Keratinocyte (primary cell): ENCODE measurements at regions not wholly inside any gene's neighbourhood (a gene's known extent, or its start where the extent isn't known, plus 50 kb on each side); places are given as distances from the start of the nearest gene placed in this dataset.

ENCODE experiments used
- CTCF ChIP-seq, 3 experiments: IDR thresholded peaks in 1 of 3; conservative IDR thresholded peaks in 1 of 3; optimal IDR thresholded peaks in 1 of 3; 2 replicates in 2 of 3; 3 replicates in 1 of 3; pipeline versions ENCODE3 to v1.5.1; 2011; ENCODE audit warnings: low read length in 3 of 3, mild to moderate bottlenecking in 3 of 3, moderate library complexity in 2 of 3, control low read depth in 1 of 3, inconsistent platforms in 1 of 3; ENCODE audit not compliant: insufficient read depth in 2 of 3; ENCODE audit errors: extremely low read depth in 1 of 3
- EZH2 ChIP-seq: IDR thresholded peaks from one replicate; pipeline ENCODE4 v1.6.1; 2012; ENCODE audit warnings: inconsistent platforms, mild to moderate bottlenecking, low read length, moderate library complexity

- TF ChIP-seq CTCF (optimal IDR thresholded peaks at IDR 0.05 in 1 of 3, IDR thresholded peaks at IDR 0.05 in 1 of 3, conservative IDR thresholded peaks at IDR 0.05 in 1 of 3; ENCODE audit: extremely low read depth in 1 of 3, insufficient read depth in 2 of 3, low read length in 3 of 3) (no peak), EZH2 (no peak)
Measured at GRCh38 chrX:22810876-22811275, 188.9 kb upstream of the DDX53 start.
